ENCODE measurements at regions not wholly inside any gene's neighbourhood (a gene's known extent, or its start where the extent isn't known, plus 50 kb on each side); places are given as distances from the start of the nearest gene placed in this dataset.

- intact Hi-C loops (cut with micrococcal nuclease) = no loop called here
- no peak overlapping the region for H3K4me2 ChIP-seq (ENCODE audit: insufficient read depth, low read length)
- H2AFZ ChIP-seq (ENCODE audit: low read depth, low read length) = no peak overlapping the region
- FAIRE-seq (no peak), DNase-seq (ENCODE audit: low read depth, low spot score) (no peak)
- H3K36me3 ChIP-seq (ENCODE audit: control insufficient read depth in 2 of 2, extremely low read depth in 1 of 2, insufficient read depth in 2 of 2, low read length in 2 of 2) = no peaks in the 10 kb centered on the region
- no peak overlapping the region for H3K4me3 ChIP-seq (replicated peaks in 1 of 3; ENCODE audit: insufficient read depth in 1 of 3, low read depth in 1 of 3, low read length in 3 of 3)
- H3K4me1 ChIP-seq (ENCODE audit: control insufficient read depth, extremely low read depth, insufficient read depth, low read length) = no peaks in the 10 kb centered on the region
- peaks cover 3 to 16% of the 10 kb centered on the region in 2 experiments for H3K27me3 ChIP-seq (ENCODE audit: control insufficient read depth in 2 of 2, insufficient read depth in 2 of 2, low read length in 2 of 2)
- no peaks in the 10 kb centered on the region for H3K9me1 ChIP-seq (replicated peaks; ENCODE audit: control insufficient read depth, extremely low read depth, insufficient read depth, low read length)
- ChIA-PET CTCF (interaction anchor here (1.4 to 1.8 kb wide), 2 partner anchors 9 to 67 kb away, joined by 4 to 6 read pairs; no protein-coding TSS in a partner anchor), POLR2A (no interaction called here)
- H4K20me1 ChIP-seq (replicated peaks; ENCODE audit: control insufficient read depth, extremely low read depth, insufficient read depth, low read length) = no peaks in the 10 kb centered on the region
- H3K9me3 ChIP-seq (replicated peaks; ENCODE audit: control insufficient read depth, insufficient read depth, low read length) = no peaks in the 10 kb centered on the region
- H3K27ac ChIP-seq (ENCODE audit: insufficient read depth, low read depth, low read length) = no peak overlapping the region
- no peaks in the 10 kb centered on the region for H3K79me2 ChIP-seq (ENCODE audit: control insufficient read depth, insufficient read depth, low read length)
- no peak overlapping the region for H3K9ac ChIP-seq (replicated peaks; ENCODE audit: extremely low read depth, insufficient read depth, low read length)
- dilution Hi-C loops (cut with MboI; ENCODE audit: extremely low pct_ligation_motif_present, low sequenced_read_pairs) = no loop called here
- TF ChIP-seq FOS (IDR thresholded peaks at IDR 0.05; ENCODE audit: borderline replicate concordance, insufficient read depth, low read length) (no peak), POLR2AphosphoS5 (IDR thresholded peaks at IDR 0.05; ENCODE audit: insufficient read depth, low read depth, low read length) (no peak), EZH2 (IDR thresholded peaks at IDR 0.05; ENCODE audit: borderline replicate concordance, low read depth, low read length, severe bottlenecking) (no peak), JUN (IDR thresholded peaks at IDR 0.05; ENCODE audit: borderline replicate concordance, insufficient read depth, insufficient read length, low read depth) (no peak), CTCF (IDR thresholded peaks at IDR 0.05; ENCODE audit: extremely low read depth in 1 of 2, insufficient read depth in 1 of 2, low read depth in 1 of 2, low read length in 2 of 2) (no peak), POLR2A (IDR thresholded peaks at IDR 0.05; ENCODE audit: low read depth, low read length) (no peak), GATA2 (IDR thresholded peaks at IDR 0.05; ENCODE audit: insufficient read depth, insufficient read length, low read depth, low read length) (no peak), MAX (IDR thresholded peaks at IDR 0.05; ENCODE audit: insufficient read depth, insufficient read length) (no peak), MYC (IDR thresholded peaks at IDR 0.05; ENCODE audit: low read depth, low read length) (no peak)
- no TSS peak for BruUV-seq (replicated peaks)
Measured at GRCh38 chr3:187807086-187807862, 62.0 kb upstream of the BCL6 start.
